GM12892 (cell line): ENCODE measurements at regions not wholly inside any gene's neighbourhood (a gene's known extent, or its start where the extent isn't known, plus 50 kb on each side); places are given as distances from the start of the nearest gene placed in this dataset.

ENCODE experiments used
- POLR2A ChIP-seq: IDR thresholded peaks from 2 replicates; pipeline ENCODE4 v1.6.1; 2011; ENCODE audit warnings: low read depth, low read length, control low read depth
- POLR2AphosphoS5 ChIP-seq: IDR thresholded peaks from 2 replicates; pipeline ENCODE4 v1.6.1; 2011; ENCODE audit warnings: low read depth, low read length, control low read depth

DNA sequence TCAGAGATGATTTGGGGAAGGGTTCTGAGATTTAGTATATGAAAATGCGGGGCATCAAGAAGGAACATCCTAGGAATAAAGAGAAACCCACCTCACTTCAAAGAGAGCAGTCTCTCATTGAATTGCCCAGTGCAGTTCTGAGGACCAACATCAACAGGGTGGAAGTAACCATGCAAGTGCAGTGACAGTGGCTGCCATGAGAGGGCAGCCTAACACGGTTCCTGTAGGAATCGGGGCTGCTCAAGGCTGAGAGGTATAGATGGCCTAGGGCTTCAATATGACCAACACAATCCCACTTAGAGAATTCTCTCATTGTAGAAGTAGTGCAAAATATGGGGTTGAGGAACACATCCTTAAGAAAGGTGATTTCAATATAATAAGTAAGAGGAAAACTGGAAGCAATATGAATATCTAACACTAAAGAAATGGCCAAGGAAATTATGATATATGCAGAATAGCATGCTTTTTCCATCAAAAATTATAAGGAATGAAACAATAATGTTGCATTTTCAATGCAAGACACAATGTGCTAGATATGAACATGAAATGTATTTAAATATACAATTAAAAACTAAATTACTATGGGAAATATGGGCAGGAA lies 51.1 kb upstream of the ARRDC4 start:
- TF ChIP-seq POLR2AphosphoS5 (no peak), POLR2A (no peak)
